Liver (tissue), 8 donors: ENCODE measurements at regions not wholly inside any gene's neighbourhood (a gene's known extent, or its start where the extent isn't known, plus 50 kb on each side); places are given as distances from the start of the nearest gene placed in this dataset.
"Not testable (repeated sequence)": the region's sequence is repeated elsewhere in the genome, so short reads cannot be mapped to it uniquely, and the experiment has no call there.

Source experiments
- DNase-seq: peaks from one replicate; pipeline ENCODE4 v3.0.0-alpha.2; 2017; ENCODE audit warnings: low spot score
- H3K27ac ChIP-seq, 2 donors: one replicate each; pipeline ENCODE4 v1.7.0; 2013; ENCODE audit warnings: inconsistent platforms in 2 of 2, low read length in 2 of 2, control low read depth in 1 of 2, low read depth in 1 of 2, mild to moderate bottlenecking in 1 of 2
- H3K27me3 ChIP-seq, 4 donors: one replicate each; pipeline versions ENCODE4 v1.6.1 to v1.7.0; 2013; ENCODE audit warnings: low read length in 3 of 4, inconsistent platforms in 1 of 4, mild to moderate bottlenecking in 1 of 4, moderate library complexity in 1 of 4; ENCODE audit not compliant: control insufficient read depth in 4 of 4, insufficient read depth in 4 of 4
- H3K36me3 ChIP-seq, 4 donors: one replicate each; pipeline versions ENCODE4 v1.6.1 to v1.7.0; 2013; ENCODE audit warnings: low read length in 3 of 4, mild to moderate bottlenecking in 3 of 4, low read depth in 1 of 4, moderate library complexity in 1 of 4; ENCODE audit not compliant: control insufficient read depth in 4 of 4, insufficient read depth in 3 of 4
- H3K4me1 ChIP-seq, 4 donors: one replicate each; pipeline versions ENCODE4 v1.6.1 to v1.7.0; 2013; ENCODE audit warnings: low read length in 3 of 4, mild to moderate bottlenecking in 3 of 4, moderate library complexity in 1 of 4; ENCODE audit not compliant: control insufficient read depth in 4 of 4, insufficient read depth in 4 of 4
- H3K4me3 ChIP-seq, 3 donors: one replicate each; pipeline versions ENCODE4 v1.6.1 to v1.7.0; 2013; ENCODE audit warnings: low read length in 3 of 3, control low read depth in 1 of 3, low read depth in 1 of 3, mild to moderate bottlenecking in 1 of 3
- H3K9ac ChIP-seq, 2 donors: one replicate each; pipeline ENCODE4 v1.7.0; 2013; ENCODE audit warnings: low read length in 2 of 2, mild to moderate bottlenecking in 2 of 2, moderate library complexity in 2 of 2, control low read depth in 1 of 2, low read depth in 1 of 2
- H3K9me3 ChIP-seq, 4 donors: one replicate each; pipeline versions ENCODE4 v1.6.1 to v1.7.0; 2013; ENCODE audit warnings: low read length in 3 of 4; ENCODE audit not compliant: control insufficient read depth in 4 of 4
- ATF3 ChIP-seq: IDR thresholded peaks from 2 replicates; pipeline ENCODE4 v1.6.1; 2016; ENCODE audit warnings: antibody characterized with exemption
- CTCF ChIP-seq: fragments of 150-350 bp; IDR thresholded peaks from 2 replicates; pipeline ENCODE4 v1.5.1; 2017; ENCODE audit warnings: improper control_type of control experiment, low read depth, low read length; ENCODE audit not compliant: missing input control
- EGR1 ChIP-seq, 2 donors: IDR thresholded peaks; 2 replicates each; pipeline ENCODE4 v1.6.1; 2016 to 2018; ENCODE audit warnings: antibody characterized with exemption in 2 of 2, low read depth in 2 of 2
- GABPA ChIP-seq, 2 donors: IDR thresholded peaks in 1 of 2; conservative IDR thresholded peaks in 1 of 2; 2 replicates each; pipeline ENCODE4 v1.6.1; 2016; ENCODE audit warnings: antibody characterized with exemption in 2 of 2, mild to moderate bottlenecking in 1 of 2, moderate library complexity in 1 of 2
- HNF4A ChIP-seq, 2 donors: conservative IDR thresholded peaks; 2 replicates each; pipeline ENCODE4 v1.6.1; 2016; ENCODE audit warnings: antibody characterized with exemption in 2 of 2, mild to moderate bottlenecking in 2 of 2
- JUND ChIP-seq, 2 donors: IDR thresholded peaks; 2 replicates each; pipeline ENCODE4 v1.6.1; 2016; ENCODE audit warnings: antibody characterized with exemption in 2 of 2
- MAX ChIP-seq: IDR thresholded peaks from 2 replicates; pipeline ENCODE4 v1.6.1; 2016; ENCODE audit warnings: antibody characterized with exemption
- NR2F2 ChIP-seq: IDR thresholded peaks from 2 replicates; pipeline ENCODE4 v1.6.1; 2016; ENCODE audit warnings: antibody characterized with exemption
- REST ChIP-seq: IDR thresholded peaks from 2 replicates; pipeline ENCODE4 v1.6.1; 2016; ENCODE audit warnings: antibody characterized with exemption, mild to moderate bottlenecking
- RXRA ChIP-seq, 2 donors: IDR thresholded peaks; 2 replicates each; pipeline ENCODE4 v1.6.1; 2017 to 2018; ENCODE audit warnings: antibody characterized with exemption in 2 of 2, mild to moderate bottlenecking in 1 of 2
- SP1 ChIP-seq: IDR thresholded peaks from 2 replicates; pipeline ENCODE4 v1.6.1; 2018; ENCODE audit warnings: antibody characterized with exemption, mild to moderate bottlenecking
- TAF1 ChIP-seq: conservative IDR thresholded peaks from 2 replicates; pipeline ENCODE4 v1.6.1; 2016; ENCODE audit warnings: antibody characterized with exemption, mild to moderate bottlenecking
- YY1 ChIP-seq: IDR thresholded peaks from 2 replicates; pipeline ENCODE4 v1.6.1; 2016; ENCODE audit warnings: antibody characterized with exemption, mild to moderate bottlenecking
- WGBS: extraction: QIAGEN DNeasy Blood & Tissue Kit; methylation state at CpG from one replicate; pipeline ENCODE4 v1.1.7; 2013; 5-methylcytosine and 5-hydroxymethylcytosine counted together
- donor health status: healthy.
- donor health status: healthy.
- donor health status: healthy.
- donor health status: healthy.
- donor health status: healthy.

GRCh38 chr5:1983919-1984695, 101.4 kb upstream of the IRX4 start (continued):
- TF ChIP-seq REST = no peak
- no peak for TF ChIP-seq SP1
- TF ChIP-seq MAX = no peak
- no peak for TF ChIP-seq JUND (IDR thresholded peaks at IDR 0.05)
- TF ChIP-seq ATF3 = no peak
- TF ChIP-seq YY1 = no peak
- TF ChIP-seq TAF1 = no peak

- H3K27ac ChIP-seq = no peak overlapping the region
- peaks cover 0 to 4% (median 0%) of the 10 kb centered on the region in 4 donors for H3K9me3 ChIP-seq
- H3K9ac ChIP-seq = no peak overlapping the region
- H3K4me1 ChIP-seq = no peaks in the 10 kb centered on the region
- TF ChIP-seq GABPA (IDR thresholded peaks at IDR 0.05 in 1 of 2, conservative IDR thresholded peaks at IDR 0.05 in 1 of 2) (no peak), NR2F2 (no peak), YY1 (no peak), CTCF (no peak), HNF4A (conservative IDR thresholded peaks at IDR 0.05) (no peak), EGR1 (IDR thresholded peaks at IDR 0.05; ENCODE audit: low read depth in 2 of 2) (no peak), REST (no peak), SP1 (no peak), RXRA (IDR thresholded peaks at IDR 0.05) (no peak), MAX (no peak)
- no peak overlapping the region for H3K4me3 ChIP-seq
- no peaks in the 10 kb centered on the region for H3K36me3 ChIP-seq
- H3K27me3 ChIP-seq = no peaks in the 10 kb centered on the region
- DNase-seq = no peak
- 86% methylated on average over 18 of the region's 18 CpGs for WGBS
These were observed 100.7 kb upstream of the IRX4 start for GRCh38 chr5:1983401-1983800.

GRCh38 chr5:1982561-1982960, 99.8 kb upstream of the IRX4 start:
- H3K27me3 ChIP-seq, H3K4me1 ChIP-seq, DNase-seq, H3K27ac ChIP-seq, H3K9ac ChIP-seq, H3K9me3 ChIP-seq, H3K4me3 ChIP-seq, H3K36me3 ChIP-seq: not testable (repeated sequence)
- 69% methylated on average over 8 of the region's 8 CpGs for WGBS
